ENCODE measurements at regions not wholly inside any gene's neighbourhood (a gene's known extent, or its start where the extent isn't known, plus 50 kb on each side); places are given as distances from the start of the nearest gene placed in this dataset.
"Not testable (repeated sequence)": the region's sequence is repeated elsewhere in the genome, so short reads cannot be mapped to it uniquely, and the experiment has no call there.

DNA sequence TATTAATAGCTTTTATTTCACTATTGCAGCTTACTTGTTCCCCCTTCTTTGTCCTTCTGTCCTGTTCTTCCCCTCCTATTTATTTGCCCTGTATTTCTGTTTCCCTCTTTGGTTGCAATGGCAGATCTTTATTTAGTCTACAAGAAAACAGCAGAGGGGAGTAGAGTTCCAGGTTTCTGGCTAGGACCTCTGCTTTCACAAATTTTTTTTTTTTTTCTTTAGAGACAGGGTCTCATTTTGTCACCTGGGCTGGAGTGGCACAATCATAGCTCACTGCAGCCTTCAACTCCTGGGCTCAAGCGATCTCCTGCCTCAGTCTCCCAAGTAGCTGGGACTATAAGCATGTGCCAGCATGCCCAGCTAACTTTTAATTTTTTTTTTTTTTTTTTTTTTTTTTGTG lies 188.1 kb upstream of the SPRED2 start:
- no peak for DNase-seq (ENCODE audit: low spot score)

DNA sequence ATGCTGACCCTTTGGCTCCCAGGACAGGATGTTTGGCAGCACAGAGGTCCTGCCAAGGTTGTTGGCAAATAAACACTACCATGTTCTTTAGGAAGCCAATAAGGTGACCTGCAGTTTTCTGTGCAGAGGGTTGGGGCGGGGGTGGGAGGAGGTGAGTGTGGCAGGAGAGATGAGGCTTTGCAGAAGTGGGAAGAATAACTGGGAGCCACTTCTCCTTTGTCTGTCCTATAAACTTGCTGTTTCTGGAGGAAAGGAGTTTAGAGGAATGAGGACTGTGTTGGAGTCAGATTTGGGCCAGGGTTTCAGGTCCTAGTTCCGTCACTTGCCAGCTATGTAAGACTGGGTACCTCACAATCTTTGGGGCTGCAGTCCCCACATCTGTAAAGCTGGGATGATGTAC lies 187.6 kb upstream of the SPRED2 start:
- DNase-seq (ENCODE audit: low spot score), result no peak

- DNase-seq (ENCODE audit: low spot score), result no peak
These were observed 183.2 kb upstream of the SPRED2 start for GRCh38 chr2:65615602-65616001.

- DNase-seq (ENCODE audit: low spot score), result no peak
These were observed 181.7 kb upstream of the SPRED2 start for GRCh38 chr2:65613968-65614555.

- no peak for DNase-seq (ENCODE audit: low spot score)
These were observed 179.1 kb upstream of the SPRED2 start for GRCh38 chr2:65611488-65611887.

- DNase-seq (ENCODE audit: low spot score), result no peak
These were observed 176.5 kb upstream of the SPRED2 start for GRCh38 chr2:65608916-65609315.

DNA sequence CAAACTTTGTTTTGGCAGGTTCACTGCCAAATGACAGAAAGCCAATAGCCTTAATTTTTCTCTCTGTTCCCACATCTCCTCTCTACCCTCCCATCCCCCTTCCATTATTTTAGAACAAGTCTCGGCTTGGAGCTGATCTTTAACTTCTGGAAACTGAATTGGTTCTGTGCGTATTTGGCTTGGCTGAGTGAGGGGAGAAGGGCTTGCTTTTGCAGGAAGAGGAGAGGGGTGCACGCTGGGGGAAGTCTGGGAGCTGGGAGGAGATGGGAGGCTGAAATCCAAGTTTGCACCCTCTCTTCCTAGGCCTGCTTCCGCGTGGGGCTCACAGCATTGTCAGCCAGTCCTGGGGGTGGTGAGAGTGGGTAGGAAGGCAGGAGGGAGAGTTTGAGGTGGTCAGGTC lies 176.1 kb upstream of the SPRED2 start:
- DNase-seq (ENCODE audit: low spot score), result no peak

- no peak for DNase-seq (ENCODE audit: low spot score)
These were observed 175.4 kb upstream of the SPRED2 start for GRCh38 chr2:65607662-65608305.

DNA sequence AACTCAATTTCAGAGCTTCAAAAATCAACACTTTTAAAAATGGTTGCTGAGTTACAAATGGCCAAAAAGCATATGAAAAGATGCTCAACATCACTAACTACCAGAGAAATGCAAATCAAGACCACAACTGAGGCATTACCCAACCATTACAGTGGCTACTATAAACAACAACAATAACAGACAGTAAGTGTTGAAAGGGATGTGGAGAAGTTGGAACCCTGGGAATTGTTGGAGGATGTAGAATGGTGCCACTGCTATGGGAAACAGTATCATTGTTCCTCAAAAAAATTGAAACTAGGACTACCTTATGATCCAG lies 173.3 kb upstream of the SPRED2 start:
- no peak for DNase-seq (ENCODE audit: low spot score)

DNA sequence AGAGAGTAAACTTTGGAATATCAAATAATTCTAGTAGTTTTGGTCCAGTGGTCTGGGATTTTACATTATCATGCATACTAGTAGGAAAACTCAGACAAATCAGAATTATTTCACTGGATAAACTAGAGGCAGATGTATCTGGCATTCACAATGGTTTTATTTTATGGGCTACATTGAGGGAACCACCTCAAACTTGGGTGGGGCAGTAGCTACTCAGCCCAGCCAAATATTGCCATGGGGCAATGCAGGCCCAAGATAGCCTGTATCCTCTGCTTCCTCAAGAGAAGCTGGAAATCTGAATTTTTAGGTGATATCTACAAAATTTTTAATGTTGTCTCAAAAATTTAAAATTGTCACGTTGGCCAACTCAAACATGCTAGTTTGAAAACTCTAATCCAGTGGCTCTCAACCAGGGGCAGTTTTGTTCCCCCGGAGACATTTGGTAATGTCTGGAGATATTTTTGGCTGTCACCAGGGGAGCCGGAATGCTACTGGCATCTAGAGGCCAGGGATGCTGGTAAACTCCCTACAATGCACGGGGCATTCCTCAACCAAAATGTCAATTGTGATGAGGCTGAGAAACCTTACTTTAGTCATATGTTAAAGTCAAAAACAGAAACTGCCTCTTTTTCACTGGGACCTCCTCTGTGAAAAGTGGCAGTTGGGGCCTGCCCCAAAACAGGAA lies 172.8 kb upstream of the SPRED2 start:
- DNase-seq (ENCODE audit: low spot score), result no peak

GRCh38 chr2:65604246-65604645 lies 171.8 kb upstream of the SPRED2 start:
- no peak for DNase-seq (ENCODE audit: low spot score)

DNA sequence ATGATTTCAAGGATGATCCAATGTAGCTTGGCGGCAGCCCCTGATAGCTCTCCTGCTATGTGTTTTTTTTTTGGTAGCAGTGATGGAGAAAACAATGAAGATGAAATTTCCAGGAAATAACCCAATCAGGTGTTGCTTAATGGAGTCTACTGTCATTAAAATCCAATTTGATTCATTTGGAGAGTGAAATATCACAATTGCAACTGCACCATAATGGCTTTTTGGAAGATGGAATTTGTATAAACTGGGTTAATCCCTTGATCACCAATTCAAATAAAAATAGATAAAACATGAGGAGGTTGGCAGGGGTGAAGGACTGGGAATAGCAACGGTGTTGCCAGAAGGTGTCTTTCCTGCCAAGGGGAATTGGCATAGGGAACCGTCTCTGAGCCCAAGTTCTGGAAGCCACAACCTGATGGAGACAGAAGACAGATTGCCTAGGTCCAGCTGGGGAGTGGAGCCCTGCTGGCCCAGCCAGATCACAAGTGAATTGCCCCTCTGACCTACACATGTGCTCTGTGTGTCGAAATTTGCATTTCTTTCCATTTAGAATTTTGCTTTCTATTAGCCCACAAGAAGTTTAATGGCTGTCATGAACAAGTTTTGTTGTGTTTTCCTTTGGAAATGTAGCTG lies 170.3 kb upstream of the SPRED2 start:
- DNase-seq (ENCODE audit: low spot score), result no peak

DNA sequence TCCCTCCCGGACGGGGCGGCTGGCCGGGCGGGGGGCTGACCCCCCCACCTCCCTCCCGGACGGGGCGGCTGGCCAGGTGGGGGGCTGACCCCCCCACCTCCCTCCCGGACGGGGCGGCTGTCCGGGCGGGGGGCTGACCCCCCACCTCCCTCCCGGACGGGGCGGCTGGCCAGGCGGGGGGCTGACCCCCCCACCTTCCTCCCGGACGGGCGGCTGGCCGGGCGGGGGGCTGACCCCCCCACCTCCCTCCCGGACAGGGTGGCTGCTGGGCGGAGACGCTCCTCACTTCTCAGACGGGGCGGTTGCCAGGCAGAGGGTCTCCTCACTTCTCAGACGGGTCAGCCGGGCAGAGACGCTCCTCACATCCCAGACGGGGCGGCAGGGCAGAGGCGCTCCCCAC lies 168.5 kb upstream of the SPRED2 start:
- DNase-seq (ENCODE audit: low spot score), result not testable (repeated sequence)

DNA sequence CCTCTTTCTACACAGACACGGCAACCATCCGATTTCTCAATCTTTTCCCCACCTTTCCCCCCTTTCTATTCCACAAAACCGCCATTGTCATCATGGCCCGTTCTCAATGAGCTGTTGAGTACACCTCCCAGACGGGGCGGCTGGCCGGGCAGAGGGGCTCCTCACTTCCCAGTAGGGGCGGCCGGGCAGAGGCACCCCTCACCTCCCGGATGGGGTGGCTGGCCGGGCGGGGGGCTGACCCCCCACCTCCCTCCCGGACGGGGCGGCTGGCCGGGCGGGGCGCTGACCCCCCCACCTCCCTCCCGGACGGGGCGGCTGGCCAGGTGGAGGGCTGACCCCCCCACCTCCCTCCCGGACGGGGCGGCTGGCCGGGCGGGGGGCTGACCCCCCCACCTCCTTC lies 168.0 kb upstream of the SPRED2 start:
- not testable (repeated sequence) for DNase-seq (ENCODE audit: low spot score)

DNA sequence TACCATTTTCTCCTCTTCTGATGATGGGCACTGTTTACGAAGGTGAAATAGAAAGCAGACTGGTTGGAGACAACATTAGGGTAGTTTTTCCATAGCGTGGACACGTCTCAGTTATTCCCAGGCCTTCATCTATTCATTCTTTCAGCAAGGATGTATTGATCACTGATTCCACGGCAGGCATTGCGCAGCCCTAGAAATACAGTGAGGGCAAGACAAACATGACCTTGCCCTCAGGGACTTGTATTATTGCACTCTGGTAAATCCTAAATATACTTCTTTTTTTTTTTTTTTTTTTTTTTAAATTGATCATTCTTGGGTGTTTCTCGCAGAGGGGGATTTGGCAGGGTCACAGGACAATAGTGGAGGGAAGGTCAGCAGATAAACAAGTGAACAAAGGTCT lies 167.3 kb upstream of the SPRED2 start:
- no peak for DNase-seq (ENCODE audit: low spot score)

DNA sequence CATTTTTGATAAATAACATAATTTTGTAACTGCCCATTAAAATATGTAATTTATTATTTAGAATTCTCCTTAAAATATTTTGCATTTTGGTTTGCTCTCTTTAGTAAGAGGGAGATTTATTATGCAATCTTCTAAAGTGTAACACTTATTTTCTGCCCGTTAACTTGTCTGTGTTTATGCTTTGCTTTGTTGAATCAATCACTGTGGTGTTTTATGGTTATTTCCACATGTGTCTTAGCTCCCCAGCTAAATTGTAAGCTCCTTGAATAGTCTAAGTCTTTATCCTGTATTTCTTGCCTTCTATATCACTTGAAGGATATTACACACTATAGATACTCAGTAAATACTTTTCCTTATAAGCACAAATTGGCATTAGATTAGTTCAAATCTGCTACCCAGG lies 166.6 kb upstream of the SPRED2 start:
- DNase-seq (ENCODE audit: low spot score), result no peak

- no peak for DNase-seq (ENCODE audit: low spot score)
These were observed 165.9 kb upstream of the SPRED2 start for GRCh38 chr2:65598264-65598663.

- no peak for DNase-seq (ENCODE audit: low spot score)
These were observed 163.2 kb upstream of the SPRED2 start for GRCh38 chr2:65595630-65596029.

DNA sequence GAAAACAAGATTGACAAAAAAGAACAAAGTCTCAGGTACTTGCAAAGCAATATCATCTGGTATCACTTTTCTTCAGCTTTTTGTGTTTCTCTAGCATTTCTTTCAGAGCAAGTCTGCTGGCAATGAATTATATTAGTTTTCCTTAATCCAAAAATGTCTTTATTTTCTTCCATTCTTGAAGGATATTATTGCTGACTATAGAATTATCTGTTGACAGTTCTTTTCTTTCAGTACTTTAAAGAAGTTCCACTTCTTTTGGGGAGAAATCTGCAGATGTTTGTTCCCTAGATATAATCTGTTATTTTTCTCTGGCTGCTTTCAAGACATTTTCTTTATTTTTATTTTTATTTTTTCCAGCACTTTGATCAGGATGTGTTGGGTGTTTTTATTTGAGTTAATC lies 161.8 kb upstream of the SPRED2 start:
- no peak for DNase-seq (ENCODE audit: low spot score)

GRCh38 chr2:65589667-65590066 lies 157.3 kb upstream of the SPRED2 start:
- no peak for DNase-seq (ENCODE audit: low spot score)

DNA sequence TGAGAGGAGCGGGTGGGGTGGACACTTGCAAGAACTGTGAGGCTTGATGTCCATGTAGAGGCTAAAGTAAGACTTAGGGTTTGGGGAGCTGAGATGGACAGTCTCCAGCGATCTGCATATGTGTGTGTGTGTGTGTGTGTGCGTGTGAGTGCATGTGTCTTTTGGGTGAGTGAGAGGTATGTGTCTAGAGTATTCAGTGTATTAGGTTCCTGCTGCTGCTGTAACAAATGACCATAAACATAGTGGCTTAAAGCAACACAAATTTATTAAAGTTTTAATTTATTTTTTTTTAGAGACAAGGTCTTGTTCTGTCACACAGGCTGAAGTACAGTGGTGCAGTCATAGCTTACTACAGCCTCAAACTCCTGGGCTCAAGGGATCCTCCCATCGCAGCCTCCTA lies 155.4 kb upstream of the SPRED2 start:
- DNase-seq (ENCODE audit: low spot score), result no peak

DNA sequence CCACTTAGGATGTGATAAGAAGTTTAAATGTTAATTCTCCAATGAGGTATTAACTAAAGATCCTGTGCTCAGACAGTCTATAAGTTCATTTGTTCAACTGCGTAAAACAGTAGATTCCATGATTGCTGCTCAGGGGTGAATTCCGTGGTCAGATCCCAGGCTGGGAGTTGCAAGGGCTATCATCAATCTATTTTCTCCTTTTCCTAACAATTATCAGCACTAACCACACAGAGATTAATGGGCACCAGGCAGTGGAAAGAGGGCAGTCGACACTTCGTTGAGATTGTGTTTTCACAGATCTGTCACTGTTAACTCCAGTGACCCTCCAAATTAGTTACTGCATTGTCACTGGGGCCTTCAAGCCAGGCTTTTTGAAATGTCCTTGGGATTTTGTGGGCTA lies 154.1 kb upstream of the SPRED2 start:
- DNase-seq (ENCODE audit: low spot score), result no peak

DNA sequence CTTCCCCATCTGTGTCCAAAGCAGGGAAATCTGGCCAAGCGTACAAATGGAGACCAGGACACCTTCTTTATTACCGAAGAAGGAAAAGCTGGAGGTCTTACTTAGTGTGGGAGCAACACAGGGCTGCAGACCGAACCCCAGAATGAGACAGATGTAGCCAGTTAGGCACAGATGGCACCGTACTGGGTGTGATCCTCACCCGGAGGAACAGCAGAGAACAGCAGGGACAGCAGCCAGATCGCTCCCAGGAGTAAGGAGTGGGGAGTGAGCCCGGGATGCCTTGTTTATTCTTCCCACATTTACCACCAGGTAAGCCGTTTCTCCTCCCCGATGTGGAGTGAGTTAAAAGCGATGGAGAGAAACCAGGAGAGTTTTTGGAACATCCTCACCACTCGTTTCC lies 150.7 kb upstream of the SPRED2 start:
- no peak for DNase-seq (ENCODE audit: low spot score)
